GM12891 (cell line): ENCODE measurements at regions not wholly inside any gene's neighbourhood (a gene's known extent, or its start where the extent isn't known, plus 50 kb on each side); places are given as distances from the start of the nearest gene placed in this dataset.

Source experiments
- DNase-seq: peaks from one replicate; pipeline ENCODE4 v3.0.0; 2011; ENCODE audit warnings: low spot score; ENCODE audit not compliant: insufficient read length
- FAIRE-seq: peaks from 2 replicates; lab custom pipeline; 2011; peaks lifted over from hg19 to GRCh38; lab: Jason Lieb, UNC
- PAX5 ChIP-seq: IDR thresholded peaks from 2 replicates; pipeline ENCODE4 v1.6.1; 2011; ENCODE audit warnings: low read length, moderate library complexity, mild to moderate bottlenecking; ENCODE audit not compliant: insufficient read depth, severe bottlenecking

DNA sequence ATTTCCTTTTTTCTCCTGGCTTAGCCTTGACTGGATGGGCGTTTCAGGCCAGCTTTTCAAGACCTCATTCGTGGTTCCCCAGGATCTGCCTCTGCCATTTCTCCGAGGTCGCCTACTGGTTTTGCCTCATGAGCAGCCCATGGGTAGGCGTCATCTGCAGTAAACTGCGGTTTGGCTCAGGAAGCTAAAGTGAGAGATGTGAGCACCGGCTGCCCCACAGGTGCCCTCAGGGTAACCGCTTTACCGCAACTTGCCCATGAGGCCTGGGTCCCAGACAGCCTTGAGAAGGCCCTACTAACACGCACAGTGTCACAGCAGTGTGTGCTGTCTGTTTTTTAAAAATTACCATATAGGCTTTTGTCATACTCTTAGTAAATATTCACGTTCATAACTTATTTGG lies 53.4 kb upstream of the TBXT start:
- DNase-seq (no peak), FAIRE-seq (no peak)
- no peak for TF ChIP-seq PAX5
